AG09309 (cell line): ENCODE measurements at regions not wholly inside any gene's neighbourhood (a gene's known extent, or its start where the extent isn't known, plus 50 kb on each side); places are given as distances from the start of the nearest gene placed in this dataset.

Experiments
- DNase-seq: peaks from one replicate; pipeline ENCODE4 v3.0.0-alpha.2; 2010; ENCODE audit warnings: low read depth
- H3K4me3 ChIP-seq: 2 replicates; pipeline ENCODE4 v1.5.1; 2011; ENCODE audit warnings: mild to moderate bottlenecking, low read depth, low read length, moderate library complexity; ENCODE audit not compliant: control insufficient read depth
- CTCF ChIP-seq: IDR thresholded peaks from 2 replicates; pipeline ENCODE4 v1.5.1; 2011; ENCODE audit warnings: mild to moderate bottlenecking, low read depth, low read length, inconsistent platforms; ENCODE audit not compliant: insufficient read depth, control insufficient read depth; ENCODE audit errors: missing control alignments

GRCh38 chr6:2492686-2493523, 247.5 kb upstream of the GMDS start:
- TF ChIP-seq CTCF, result no peak
- no peak for DNase-seq
- no peak overlapping the region for H3K4me3 ChIP-seq

GRCh38 chr6:2491137-2491536, 245.7 kb upstream of the GMDS start:
- no peak overlapping the region for H3K4me3 ChIP-seq
- no peak for TF ChIP-seq CTCF
- DNase-seq, result no peak

- no peak for DNase-seq
- no peak overlapping the region for H3K4me3 ChIP-seq
- TF ChIP-seq CTCF, result no peak
These were observed 243.2 kb upstream of the GMDS start for GRCh38 chr6:2488578-2488977.

- no peak for DNase-seq
- no peak overlapping the region for H3K4me3 ChIP-seq
- TF ChIP-seq CTCF, result no peak
These were observed 239.7 kb upstream of the GMDS start for GRCh38 chr6:2485116-2485515.

GRCh38 chr6:2482773-2483172, 237.4 kb upstream of the GMDS start:
- no peak for TF ChIP-seq CTCF
- no peak overlapping the region for H3K4me3 ChIP-seq

GRCh38 chr6:2481307-2481706, 235.9 kb upstream of the GMDS start:
- no peak for DNase-seq
- no peak for TF ChIP-seq CTCF
- H3K4me3 ChIP-seq, result no peak overlapping the region

More at GRCh38 chr6:2482773-2483172, 237.4 kb upstream of the GMDS start:
- DNase-seq, result no peak

GRCh38 chr6:2480267-2480966, 235.0 kb upstream of the GMDS start:
- DNase-seq, result no peak
- TF ChIP-seq CTCF, result no peak
- H3K4me3 ChIP-seq, result no peak overlapping the region
